ENCODE measurements at regions not wholly inside any gene's neighbourhood (a gene's known extent, or its start where the extent isn't known, plus 50 kb on each side); places are given as distances from the start of the nearest gene placed in this dataset.
"Not testable (repeated sequence)": the region's sequence is repeated elsewhere in the genome, so short reads cannot be mapped to it uniquely, and the experiment has no call there.

GRCh38 chr4:64935469-64936001, 526.3 kb upstream of the TECRL start:
- ChIA-PET CTCF (no interaction called here), POLR2A (no interaction called here)
- Histone ChIP-seq H3K9me3 (ENCODE audit: control extremely low read depth in 1 of 5, control insufficient read depth in 4 of 5, insufficient read depth in 2 of 5, low read depth in 1 of 5, low read length in 4 of 5) (peaks cover 0 to 7% (median 0%) of the 10 kb centered on the region in 5 experiments), H3K4me1 (ENCODE audit: control extremely low read depth in 1 of 4, control insufficient read depth in 4 of 4, insufficient read depth in 4 of 4, low read length in 3 of 4) (no peaks in the 10 kb centered on the region), H3K27ac (ENCODE audit: insufficient read depth in 1 of 2, low read depth in 1 of 2, low read length in 2 of 2, poor library complexity in 1 of 2, severe bottlenecking in 2 of 2) (no peak overlapping the region), H3K4me3 (ENCODE audit: control insufficient read depth in 1 of 7, extremely low read depth in 1 of 7, insufficient read depth in 4 of 7, low read depth in 2 of 7, low read length in 6 of 7) (no peak overlapping the region), H3K27me3 (replicated peaks in 2 of 5; ENCODE audit: control insufficient read depth in 4 of 5, insufficient read depth in 5 of 5, low read length in 4 of 5) (no peaks in the 10 kb centered on the region), H3K36me3 (ENCODE audit: control insufficient read depth in 4 of 4, insufficient read depth in 4 of 4, low read length in 3 of 4) (peaks cover 0 to 2% (median 0%) of the 10 kb centered on the region in 4 experiments)
- DNase-seq = no peak
- 86% methylated on average over 1 of the region's 1 CpG for WGBS (ENCODE audit: insufficient coverage)

- DNase-seq = no peak
- CTCF ChIA-PET = no interaction called here
- WGBS (ENCODE audit: insufficient coverage) = no CpG with 5 or more reads among the region's 2 CpGs
- H3K27ac ChIP-seq (ENCODE audit: insufficient read depth in 1 of 2, low read depth in 1 of 2, low read length in 2 of 2, poor library complexity in 1 of 2, severe bottlenecking in 2 of 2) = no peak overlapping the region
- POLR2A ChIA-PET = no interaction called here
- H3K4me1 ChIP-seq (ENCODE audit: control extremely low read depth in 1 of 4, control insufficient read depth in 4 of 4, insufficient read depth in 4 of 4, low read length in 3 of 4) = no peaks in the 10 kb centered on the region
- no peak overlapping the region for H3K4me3 ChIP-seq (ENCODE audit: control insufficient read depth in 1 of 7, extremely low read depth in 1 of 7, insufficient read depth in 4 of 7, low read depth in 2 of 7, low read length in 6 of 7)
- no peaks in the 10 kb centered on the region for H3K27me3 ChIP-seq (replicated peaks in 2 of 5; ENCODE audit: control insufficient read depth in 4 of 5, insufficient read depth in 5 of 5, low read length in 4 of 5)
- no peaks in the 10 kb centered on the region for H3K9me3 ChIP-seq (ENCODE audit: control extremely low read depth in 1 of 5, control insufficient read depth in 4 of 5, insufficient read depth in 2 of 5, low read depth in 1 of 5, low read length in 4 of 5)
- no peaks in the 10 kb centered on the region for H3K36me3 ChIP-seq (ENCODE audit: control insufficient read depth in 4 of 4, insufficient read depth in 4 of 4, low read length in 3 of 4)
Observed at GRCh38 chr4:64911846-64912245, 502.6 kb upstream of the TECRL start.

- Histone ChIP-seq H3K36me3 (ENCODE audit: control insufficient read depth in 4 of 4, insufficient read depth in 4 of 4, low read length in 3 of 4) (no peaks in the 10 kb centered on the region), H3K4me1 (ENCODE audit: control extremely low read depth in 1 of 4, control insufficient read depth in 4 of 4, insufficient read depth in 4 of 4, low read length in 3 of 4) (no peaks in the 10 kb centered on the region), H3K27me3 (replicated peaks in 2 of 5; ENCODE audit: control insufficient read depth in 4 of 5, insufficient read depth in 5 of 5, low read length in 4 of 5) (no peaks in the 10 kb centered on the region), H3K9me3 (ENCODE audit: control extremely low read depth in 1 of 5, control insufficient read depth in 4 of 5, insufficient read depth in 2 of 5, low read depth in 1 of 5, low read length in 4 of 5) (no peaks in the 10 kb centered on the region), H3K27ac (ENCODE audit: insufficient read depth in 1 of 2, low read depth in 1 of 2, low read length in 2 of 2, poor library complexity in 1 of 2, severe bottlenecking in 2 of 2) (no peak overlapping the region), H3K4me3 (ENCODE audit: control insufficient read depth in 1 of 7, extremely low read depth in 1 of 7, insufficient read depth in 4 of 7, low read depth in 2 of 7, low read length in 6 of 7) (no peak overlapping the region)
- ChIA-PET POLR2A (no interaction called here), CTCF (no interaction called here)
- no peak for DNase-seq
- no CpG with 5 or more reads among the region's 2 CpGs for WGBS (ENCODE audit: insufficient coverage)
Observed at GRCh38 chr4:64903986-64904385, 494.7 kb upstream of the TECRL start.

DNA sequence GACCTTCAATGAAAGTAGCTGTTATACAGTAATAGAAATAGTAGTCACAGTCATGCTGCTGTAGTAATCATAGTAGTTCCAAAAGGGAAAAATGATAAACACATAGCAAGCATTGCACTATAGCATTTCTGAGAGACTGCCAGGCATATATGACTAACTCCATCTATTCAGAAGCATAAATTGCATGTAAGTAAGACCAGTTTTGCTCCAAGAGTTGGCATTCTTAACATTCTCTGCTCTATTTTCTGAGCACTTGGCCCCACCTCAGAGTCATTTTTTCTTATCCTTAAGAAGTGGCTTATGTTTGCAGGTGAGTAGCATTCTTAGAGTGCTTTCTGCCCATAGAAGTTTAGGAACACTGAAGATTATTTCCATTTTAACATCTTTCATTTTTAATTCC, 490.3 kb upstream of the TECRL start:
- DNase-seq = no peak

GRCh38 chr4:64899030-64899429, 489.8 kb upstream of the TECRL start:
- not testable (repeated sequence) for H3K27ac ChIP-seq (ENCODE audit: insufficient read depth in 1 of 2, low read depth in 1 of 2, low read length in 2 of 2, poor library complexity in 1 of 2, severe bottlenecking in 2 of 2); DNase-seq

More for the DNA sequence above, 490.3 kb upstream of the TECRL start:
- CTCF ChIA-PET = no interaction called here
- no peak overlapping the region for H3K27ac ChIP-seq (ENCODE audit: insufficient read depth in 1 of 2, low read depth in 1 of 2, low read length in 2 of 2, poor library complexity in 1 of 2, severe bottlenecking in 2 of 2)
- no peaks in the 10 kb centered on the region for H3K4me1 ChIP-seq (ENCODE audit: control extremely low read depth in 1 of 4, control insufficient read depth in 4 of 4, insufficient read depth in 4 of 4, low read length in 3 of 4)
- POLR2A ChIA-PET = no interaction called here
- H3K4me3 ChIP-seq (ENCODE audit: control insufficient read depth in 1 of 7, extremely low read depth in 1 of 7, insufficient read depth in 4 of 7, low read depth in 2 of 7, low read length in 6 of 7) = no peak overlapping the region
- H3K36me3 ChIP-seq (ENCODE audit: control insufficient read depth in 4 of 4, insufficient read depth in 4 of 4, low read length in 3 of 4) = no peaks in the 10 kb centered on the region
- H3K9me3 ChIP-seq (ENCODE audit: control extremely low read depth in 1 of 5, control insufficient read depth in 4 of 5, insufficient read depth in 2 of 5, low read depth in 1 of 5, low read length in 4 of 5) = no peaks in the 10 kb centered on the region
- no peaks in the 10 kb centered on the region for H3K27me3 ChIP-seq (replicated peaks in 2 of 5; ENCODE audit: control insufficient read depth in 4 of 5, insufficient read depth in 5 of 5, low read length in 4 of 5)

DNA sequence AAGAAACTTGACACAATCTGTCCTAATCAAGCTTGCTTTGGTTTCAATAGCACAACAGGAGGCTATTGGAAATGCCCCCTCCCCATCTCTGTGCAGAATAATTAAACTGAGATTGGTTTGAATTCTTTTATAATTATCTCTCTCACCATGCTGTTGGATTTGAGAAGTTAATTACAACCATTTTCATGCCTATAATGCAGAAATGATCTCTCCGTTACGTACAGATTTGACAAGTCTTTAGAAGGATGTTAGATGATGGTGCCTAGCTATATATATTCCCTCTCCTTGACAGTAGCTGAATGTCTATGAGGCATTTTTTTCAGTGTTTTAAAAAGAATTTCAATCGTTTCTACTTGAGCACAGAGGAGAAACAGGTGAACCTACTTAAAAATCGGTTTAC, 488.4 kb upstream of the TECRL start:
- ChIA-PET CTCF (no interaction called here), POLR2A (no interaction called here)
- H3K36me3 ChIP-seq (ENCODE audit: control insufficient read depth in 4 of 4, insufficient read depth in 4 of 4, low read length in 3 of 4) = no peaks in the 10 kb centered on the region
- no peaks in the 10 kb centered on the region for H3K9me3 ChIP-seq (ENCODE audit: control extremely low read depth in 1 of 5, control insufficient read depth in 4 of 5, insufficient read depth in 2 of 5, low read depth in 1 of 5, low read length in 4 of 5)
- no peak for DNase-seq
- no peaks in the 10 kb centered on the region for H3K27me3 ChIP-seq (replicated peaks in 2 of 5; ENCODE audit: control insufficient read depth in 4 of 5, insufficient read depth in 5 of 5, low read length in 4 of 5)
- 100% methylated on average over 2 of the region's 4 CpGs for WGBS (ENCODE audit: insufficient coverage)
- H3K27ac ChIP-seq (ENCODE audit: insufficient read depth in 1 of 2, low read depth in 1 of 2, low read length in 2 of 2, poor library complexity in 1 of 2, severe bottlenecking in 2 of 2) = no peak overlapping the region
- H3K4me1 ChIP-seq (ENCODE audit: control extremely low read depth in 1 of 4, control insufficient read depth in 4 of 4, insufficient read depth in 4 of 4, low read length in 3 of 4) = no peaks in the 10 kb centered on the region
- no peak overlapping the region for H3K4me3 ChIP-seq (ENCODE audit: control insufficient read depth in 1 of 7, extremely low read depth in 1 of 7, insufficient read depth in 4 of 7, low read depth in 2 of 7, low read length in 6 of 7)

More at GRCh38 chr4:64899030-64899429, 489.8 kb upstream of the TECRL start:
- H3K4me3 ChIP-seq (ENCODE audit: control insufficient read depth in 1 of 7, extremely low read depth in 1 of 7, insufficient read depth in 4 of 7, low read depth in 2 of 7, low read length in 6 of 7); H3K36me3 ChIP-seq (ENCODE audit: control insufficient read depth in 4 of 4, insufficient read depth in 4 of 4, low read length in 3 of 4); H3K4me1 ChIP-seq (ENCODE audit: control extremely low read depth in 1 of 4, control insufficient read depth in 4 of 4, insufficient read depth in 4 of 4, low read length in 3 of 4); CTCF ChIA-PET; H3K27me3 ChIP-seq (replicated peaks in 2 of 5; ENCODE audit: control insufficient read depth in 4 of 5, insufficient read depth in 5 of 5, low read length in 4 of 5); POLR2A ChIA-PET; H3K9me3 ChIP-seq (ENCODE audit: control extremely low read depth in 1 of 5, control insufficient read depth in 4 of 5, insufficient read depth in 2 of 5, low read depth in 1 of 5, low read length in 4 of 5): not testable (repeated sequence)
- no CpG with 5 or more reads among the region's 2 CpGs for WGBS (ENCODE audit: insufficient coverage)

DNA sequence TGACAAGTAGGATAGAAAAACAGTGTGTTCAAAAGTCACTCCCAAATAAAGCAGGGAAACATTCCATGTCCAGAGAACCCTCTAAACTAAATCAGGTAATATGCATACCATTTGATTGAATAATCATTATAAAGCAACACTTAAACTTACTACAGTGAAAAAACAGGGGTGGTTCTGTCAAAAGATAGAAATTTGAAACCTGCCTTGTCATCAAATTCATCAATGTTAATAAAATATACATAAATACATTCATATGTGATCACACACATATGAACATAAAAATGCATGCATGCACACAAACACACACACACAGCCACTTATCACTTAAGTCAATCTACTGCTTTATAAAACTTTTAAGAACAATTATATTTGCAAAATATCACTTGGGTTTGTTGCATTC, 485.8 kb upstream of the TECRL start:
- H3K4me3 ChIP-seq (ENCODE audit: control insufficient read depth in 1 of 7, extremely low read depth in 1 of 7, insufficient read depth in 4 of 7, low read depth in 2 of 7, low read length in 6 of 7) = no peak overlapping the region
- no peak for DNase-seq
- H3K9me3 ChIP-seq (ENCODE audit: control extremely low read depth in 1 of 5, control insufficient read depth in 4 of 5, insufficient read depth in 2 of 5, low read depth in 1 of 5, low read length in 4 of 5) = no peaks in the 10 kb centered on the region
- no peak overlapping the region for H3K27ac ChIP-seq (ENCODE audit: insufficient read depth in 1 of 2, low read depth in 1 of 2, low read length in 2 of 2, poor library complexity in 1 of 2, severe bottlenecking in 2 of 2)
- CTCF ChIA-PET = no interaction called here
- H3K36me3 ChIP-seq (ENCODE audit: control insufficient read depth in 4 of 4, insufficient read depth in 4 of 4, low read length in 3 of 4) = no peaks in the 10 kb centered on the region
- H3K27me3 ChIP-seq (replicated peaks in 2 of 5; ENCODE audit: control insufficient read depth in 4 of 5, insufficient read depth in 5 of 5, low read length in 4 of 5) = no peaks in the 10 kb centered on the region
- no peaks in the 10 kb centered on the region for H3K4me1 ChIP-seq (ENCODE audit: control extremely low read depth in 1 of 4, control insufficient read depth in 4 of 4, insufficient read depth in 4 of 4, low read length in 3 of 4)
- POLR2A ChIA-PET = no interaction called here

Measured in common myeloid progenitor, CD34-positive (primary cell).